ENCODE measurements at regions not wholly inside any gene's neighbourhood (a gene's known extent, or its start where the extent isn't known, plus 50 kb on each side); places are given as distances from the start of the nearest gene placed in this dataset.

- no peak for DNase-seq (ENCODE audit: extremely low read depth, low read depth)
- H3K4me3 ChIP-seq (replicated peaks; ENCODE audit: low read depth, low read length), result no peak overlapping the region
- TF ChIP-seq, protein P1, sequence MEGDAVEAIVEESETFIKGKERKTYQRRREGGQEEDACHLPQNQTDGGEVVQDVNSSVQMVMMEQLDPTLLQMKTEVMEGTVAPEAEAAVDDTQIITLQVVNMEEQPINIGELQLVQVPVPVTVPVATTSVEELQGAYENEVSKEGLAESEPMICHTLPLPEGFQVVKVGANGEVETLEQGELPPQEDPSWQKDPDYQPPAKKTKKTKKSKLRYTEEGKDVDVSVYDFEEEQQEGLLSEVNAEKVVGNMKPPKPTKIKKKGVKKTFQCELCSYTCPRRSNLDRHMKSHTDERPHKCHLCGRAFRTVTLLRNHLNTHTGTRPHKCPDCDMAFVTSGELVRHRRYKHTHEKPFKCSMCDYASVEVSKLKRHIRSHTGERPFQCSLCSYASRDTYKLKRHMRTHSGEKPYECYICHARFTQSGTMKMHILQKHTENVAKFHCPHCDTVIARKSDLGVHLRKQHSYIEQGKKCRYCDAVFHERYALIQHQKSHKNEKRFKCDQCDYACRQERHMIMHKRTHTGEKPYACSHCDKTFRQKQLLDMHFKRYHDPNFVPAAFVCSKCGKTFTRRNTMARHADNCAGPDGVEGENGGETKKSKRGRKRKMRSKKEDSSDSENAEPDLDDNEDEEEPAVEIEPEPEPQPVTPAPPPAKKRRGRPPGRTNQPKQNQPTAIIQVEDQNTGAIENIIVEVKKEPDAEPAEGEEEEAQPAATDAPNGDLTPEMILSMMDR (IDR thresholded peaks at IDR 0.05; ENCODE audit: low read depth, low read length, missing control alignments), result no peak
These were observed 236.8 kb upstream of the IRX5 start for GRCh38 chr16:54693864-54694263.

GRCh38 chr16:54690710-54691109 is 240.0 kb upstream of the IRX5 start:
- no peak for DNase-seq (ENCODE audit: extremely low read depth, low read depth)
- TF ChIP-seq, protein P1 (IDR thresholded peaks at IDR 0.05; ENCODE audit: low read depth, low read length, missing control alignments), result no peak
- no peak overlapping the region for H3K4me3 ChIP-seq (replicated peaks; ENCODE audit: low read depth, low read length)

DNA sequence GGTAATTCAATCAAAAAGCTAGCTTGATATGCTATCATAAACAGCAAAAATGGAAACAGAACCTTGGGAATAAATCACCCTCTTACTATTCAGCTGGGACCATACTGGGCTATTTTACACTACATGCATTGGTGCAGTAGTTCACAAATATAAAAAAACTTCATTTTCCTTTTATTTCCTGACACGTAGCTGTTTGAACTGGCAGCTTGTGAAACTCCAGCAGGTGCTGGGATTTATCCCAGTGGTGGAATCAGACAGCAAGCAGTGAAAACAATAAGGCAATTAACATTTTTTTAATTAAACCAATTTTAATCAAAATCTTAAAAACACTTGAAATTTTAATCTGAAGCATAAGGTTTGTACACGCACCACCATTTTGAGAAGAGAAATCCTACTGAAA is 240.4 kb upstream of the IRX5 start:
- TF ChIP-seq, protein P1 (IDR thresholded peaks at IDR 0.05; ENCODE audit: low read depth, low read length, missing control alignments), result no peak

DNA sequence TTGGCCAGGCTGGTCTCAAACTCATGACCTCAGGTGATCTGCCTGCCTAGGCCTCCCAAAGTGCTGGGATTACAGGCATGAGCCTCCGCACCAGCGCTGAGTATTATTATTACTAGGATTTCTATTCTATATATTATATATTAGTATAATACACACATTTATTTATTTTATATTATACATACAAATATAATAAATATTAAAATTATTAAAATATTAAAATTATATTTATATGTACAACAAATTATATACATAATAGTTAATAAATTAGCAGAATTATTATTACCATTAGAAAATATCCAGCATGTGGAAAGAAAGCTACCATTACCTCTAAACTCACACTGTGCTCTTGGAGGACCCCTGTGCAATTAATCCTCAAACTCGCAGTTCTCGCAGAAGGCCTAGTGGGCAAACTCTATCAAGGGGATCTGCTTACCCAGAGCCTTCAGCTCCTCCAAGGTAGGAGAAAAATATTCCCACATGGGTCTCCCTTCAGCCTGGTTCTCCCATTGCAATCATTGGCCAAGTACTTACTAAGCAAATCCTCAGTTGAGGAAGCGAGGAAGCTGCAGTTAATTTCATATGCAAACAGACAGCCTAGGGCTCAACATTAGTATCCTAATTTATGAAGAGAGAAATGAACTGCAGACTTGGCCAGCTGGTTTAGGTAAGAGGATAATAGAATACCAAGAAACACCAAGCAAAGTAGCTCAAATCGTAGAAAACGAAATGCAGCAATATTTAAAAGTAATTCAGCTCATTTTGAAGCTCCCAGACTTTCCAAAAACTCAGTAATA is 241.4 kb upstream of the IRX5 start:
- no peak for DNase-seq (ENCODE audit: extremely low read depth, low read depth)
- no peak overlapping the region for H3K4me3 ChIP-seq (replicated peaks; ENCODE audit: low read depth, low read length)
- TF ChIP-seq, protein P1 (IDR thresholded peaks at IDR 0.05; ENCODE audit: low read depth, low read length, missing control alignments), result no peak

More for the DNA sequence above, 240.4 kb upstream of the IRX5 start:
- no peak overlapping the region for H3K4me3 ChIP-seq (replicated peaks; ENCODE audit: low read depth, low read length)
- no peak for DNase-seq (ENCODE audit: extremely low read depth, low read depth)

GRCh38 chr16:54688339-54688738 is 242.3 kb upstream of the IRX5 start:
- TF ChIP-seq, protein P1 (IDR thresholded peaks at IDR 0.05; ENCODE audit: low read depth, low read length, missing control alignments), result no peak
- H3K4me3 ChIP-seq (replicated peaks; ENCODE audit: low read depth, low read length), result no peak overlapping the region
- no peak for DNase-seq (ENCODE audit: extremely low read depth, low read depth)

DNA sequence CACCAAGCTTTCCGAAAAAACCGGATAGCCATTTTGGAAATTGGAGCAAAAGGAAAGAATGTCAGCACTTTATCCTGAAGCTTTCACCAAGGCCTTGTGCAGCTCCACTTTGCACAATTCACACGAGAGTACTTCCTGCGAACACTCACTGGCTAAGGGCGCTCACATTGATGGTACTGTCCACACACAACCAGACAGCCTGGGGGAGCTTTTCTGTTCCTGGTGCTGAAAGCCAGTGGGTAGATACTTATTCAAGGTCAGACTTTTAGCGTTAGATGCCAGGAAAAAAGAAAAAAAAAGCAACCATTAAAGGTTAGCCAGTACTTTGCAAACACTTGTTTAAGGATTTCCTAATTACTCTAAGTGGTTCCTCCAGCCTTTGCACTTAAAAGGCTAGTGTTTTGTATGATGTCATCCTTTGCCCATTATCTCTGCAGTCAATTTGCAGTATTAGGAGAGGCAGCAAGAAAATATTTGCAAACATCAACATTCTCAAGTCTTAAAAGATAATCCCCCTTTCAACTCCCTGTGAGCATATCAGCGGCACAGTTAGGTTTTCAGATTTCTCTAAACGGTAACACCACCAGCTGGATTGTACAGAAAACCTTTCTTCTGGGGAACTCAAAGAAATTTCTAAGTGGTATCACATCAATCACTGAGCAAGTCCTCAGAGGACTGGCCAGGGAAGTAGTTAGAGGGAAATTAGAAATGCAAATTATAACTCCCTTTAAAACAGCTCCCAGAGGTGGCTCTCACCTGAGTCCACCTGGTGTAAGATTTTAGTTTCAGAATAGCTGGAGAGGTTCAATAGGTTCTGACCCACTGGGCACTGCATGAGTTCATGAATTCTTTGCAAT is 243.4 kb upstream of the IRX5 start:
- no peak overlapping the region for H3K4me3 ChIP-seq (replicated peaks; ENCODE audit: low read depth, low read length)
- no peak for DNase-seq (ENCODE audit: extremely low read depth, low read depth)
- TF ChIP-seq, protein P1 (IDR thresholded peaks at IDR 0.05; ENCODE audit: low read depth, low read length, missing control alignments), result no peak

All from HFF-Myc (cell line).